HG03025 (cell line): ENCODE measurements at regions not wholly inside any gene's neighbourhood (a gene's known extent, or its start where the extent isn't known, plus 50 kb on each side); places are given as distances from the start of the nearest gene placed in this dataset.
"Not testable (repeated sequence)": the region's sequence is repeated elsewhere in the genome, so short reads cannot be mapped to it uniquely, and the experiment has no call there.

Experiments used
- ATAC-seq: cut with Tn5 transposase; IDR thresholded peaks from one replicate; pipeline ENCODE4 v1.9.1; 2021; ENCODE audit warnings: mild to moderate bottlenecking, moderate library complexity; ENCODE audit not compliant: unreplicated experiment, low FRiP score

GRCh38 chr16:29250469-29250868 lies 156.0 kb downstream of the NPIPB11 start:
- ATAC-seq = not testable (repeated sequence)

DNA sequence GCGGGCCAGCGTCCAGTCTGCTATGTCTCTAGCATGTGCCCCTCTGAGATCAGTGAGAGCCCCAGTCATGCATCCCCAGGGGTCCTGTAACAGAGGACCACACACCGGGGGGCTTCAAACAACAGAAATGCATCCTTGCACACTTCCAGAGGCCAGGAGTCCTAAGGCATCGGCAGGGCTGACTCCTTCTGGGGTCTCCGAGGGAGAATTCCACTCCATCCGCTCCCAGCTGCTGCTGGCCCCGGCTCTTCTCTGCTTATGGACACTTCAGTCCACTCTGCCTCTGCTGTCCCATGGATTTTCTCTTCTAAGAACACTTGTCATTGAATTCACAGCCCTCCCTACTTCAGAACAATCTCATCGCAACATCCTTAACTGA lies 157.6 kb downstream of the NPIPB11 start:
- ATAC-seq = not testable (repeated sequence)

DNA sequence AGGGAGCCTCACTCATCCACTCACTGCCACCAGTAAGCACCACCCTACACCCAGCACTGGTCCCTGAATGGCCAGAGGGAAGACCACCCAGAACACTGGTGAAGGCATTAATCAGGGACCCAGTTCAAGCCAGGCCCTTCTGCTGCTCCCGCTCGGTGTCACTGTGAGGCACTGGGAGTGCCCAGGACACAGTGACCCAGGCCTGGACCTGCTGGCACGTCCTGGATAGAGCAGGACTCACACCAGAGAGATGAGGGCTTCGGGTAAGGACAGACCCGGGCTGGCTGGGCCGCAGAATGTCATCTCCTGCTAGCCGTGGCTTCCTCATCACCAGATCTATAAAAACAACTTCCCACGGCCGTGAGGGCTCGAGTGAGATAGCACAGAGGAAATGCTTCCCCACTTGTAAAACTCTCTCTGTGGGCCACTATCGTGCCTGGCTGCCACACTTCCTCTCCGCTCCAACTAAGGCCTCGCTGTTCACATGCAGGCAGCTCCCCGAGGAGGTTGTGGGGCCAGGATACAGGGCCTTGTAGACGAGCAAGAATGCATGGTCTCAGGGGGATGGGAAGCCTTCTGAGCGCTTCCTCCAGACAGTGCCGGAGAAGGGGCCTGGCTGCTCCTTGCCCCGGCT lies 158.1 kb downstream of the NPIPB11 start:
- not testable (repeated sequence) for ATAC-seq

GRCh38 chr16:29246091-29246490 lies 160.4 kb downstream of the NPIPB11 start:
- not testable (repeated sequence) for ATAC-seq

- ATAC-seq = no peak
These were observed 168.5 kb downstream of the NPIPB11 start for GRCh38 chr16:29237971-29238370.

GRCh38 chr16:29237495-29237894 lies 169.0 kb downstream of the NPIPB11 start:
- ATAC-seq = not testable (repeated sequence)

DNA sequence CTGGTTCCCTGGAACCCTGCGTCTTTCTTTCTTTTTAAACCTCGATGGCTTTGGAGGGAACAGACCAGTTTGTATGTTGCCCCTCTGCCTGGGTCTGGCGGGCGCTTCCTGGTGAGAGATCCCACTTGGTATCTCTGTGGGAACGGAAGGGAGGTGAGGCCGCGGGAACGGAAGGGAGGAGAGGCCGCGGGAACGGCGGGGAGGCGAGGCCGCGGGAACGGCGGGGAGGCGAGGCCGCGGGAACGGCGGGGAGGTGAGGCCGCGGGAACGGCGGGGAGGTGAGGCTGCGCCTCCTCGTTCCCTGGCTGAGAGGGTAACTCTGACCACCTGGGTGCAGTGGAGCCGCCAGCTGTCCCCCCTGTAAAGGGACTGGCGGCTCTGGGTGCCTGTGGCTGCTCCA lies 169.5 kb downstream of the NPIPB11 start:
- ATAC-seq = not testable (repeated sequence)

- not testable (repeated sequence) for ATAC-seq
These were observed 170.6 kb downstream of the NPIPB11 start for GRCh38 chr16:29235836-29236370.

- ATAC-seq = not testable (repeated sequence)
These were observed 171.8 kb downstream of the NPIPB11 start for GRCh38 chr16:29234536-29235275.

GRCh38 chr16:29233705-29234404 lies 172.7 kb downstream of the NPIPB11 start:
- not testable (repeated sequence) for ATAC-seq

DNA sequence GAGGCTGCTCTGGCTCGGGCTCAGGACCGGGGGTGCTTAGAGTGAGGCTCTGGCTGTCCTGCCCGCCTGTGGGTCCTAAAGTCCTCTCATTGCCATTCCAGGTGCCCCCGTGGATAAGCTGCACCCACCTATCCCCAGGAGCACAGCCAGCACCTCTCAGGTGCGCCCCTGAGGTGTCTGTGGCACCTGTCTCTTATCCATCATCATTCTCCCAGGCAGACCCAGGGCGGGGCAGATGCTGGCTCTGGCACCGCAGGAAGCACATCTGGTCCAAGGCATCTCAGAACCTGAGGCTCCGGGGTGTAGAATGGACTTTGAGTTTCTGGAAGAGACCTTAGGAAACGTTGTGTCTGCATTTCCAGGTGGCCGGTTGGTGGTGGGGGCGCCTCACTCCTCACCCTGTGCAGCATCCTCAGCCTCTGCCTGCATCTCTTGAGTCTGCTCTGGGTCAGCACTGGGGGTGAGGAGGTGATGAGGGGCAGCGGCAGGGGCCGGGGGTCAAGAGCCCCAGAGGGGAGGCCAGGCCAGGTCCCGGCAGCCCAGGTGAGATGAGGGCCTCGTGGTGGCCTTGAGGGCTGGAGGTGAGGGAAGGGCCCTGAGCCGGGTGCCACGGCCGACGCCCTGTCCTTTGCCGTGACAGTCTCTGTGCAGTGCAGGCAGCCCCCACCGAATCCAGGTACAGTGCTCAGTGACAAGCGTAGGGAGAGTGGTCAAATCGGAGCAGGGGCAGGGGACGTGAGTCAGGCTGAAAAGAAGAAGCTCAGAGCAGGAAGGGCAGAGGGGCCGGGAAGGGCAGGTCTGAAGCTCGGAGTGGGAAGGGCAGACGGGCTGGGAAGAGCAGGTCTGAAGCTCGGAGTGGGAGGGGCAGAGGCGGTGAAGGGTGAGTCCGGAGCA lies 173.5 kb downstream of the NPIPB11 start:
- ATAC-seq = no peak

DNA sequence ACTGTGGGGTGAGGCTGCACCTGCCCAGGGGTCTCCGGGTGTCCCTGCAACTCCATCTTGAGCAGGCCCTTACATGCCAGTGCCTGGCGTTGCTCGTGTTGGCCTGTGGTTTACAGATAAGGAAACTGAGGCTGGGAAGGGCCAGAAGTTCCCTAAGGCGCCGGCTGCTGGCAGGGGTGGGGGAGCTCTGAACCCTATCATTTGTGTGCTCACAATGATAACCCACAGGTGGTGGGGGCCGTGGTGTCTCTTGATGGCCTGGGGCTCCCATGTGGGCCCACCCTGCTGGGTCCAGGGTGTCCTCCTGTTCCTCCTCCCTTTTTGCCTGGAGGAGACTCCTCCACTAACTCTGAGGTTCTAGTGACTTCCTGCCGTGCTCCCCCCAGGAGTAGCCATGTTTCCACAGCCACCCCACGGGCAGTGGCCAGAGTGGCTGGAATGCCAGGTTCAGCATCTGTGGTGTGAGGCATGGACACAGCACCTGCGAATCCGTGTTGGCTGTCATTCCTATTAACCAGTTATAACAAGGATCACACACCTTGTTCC lies 174.3 kb downstream of the NPIPB11 start:
- not testable (repeated sequence) for ATAC-seq

GRCh38 chr16:29231244-29231643 lies 175.3 kb downstream of the NPIPB11 start:
- no peak for ATAC-seq

DNA sequence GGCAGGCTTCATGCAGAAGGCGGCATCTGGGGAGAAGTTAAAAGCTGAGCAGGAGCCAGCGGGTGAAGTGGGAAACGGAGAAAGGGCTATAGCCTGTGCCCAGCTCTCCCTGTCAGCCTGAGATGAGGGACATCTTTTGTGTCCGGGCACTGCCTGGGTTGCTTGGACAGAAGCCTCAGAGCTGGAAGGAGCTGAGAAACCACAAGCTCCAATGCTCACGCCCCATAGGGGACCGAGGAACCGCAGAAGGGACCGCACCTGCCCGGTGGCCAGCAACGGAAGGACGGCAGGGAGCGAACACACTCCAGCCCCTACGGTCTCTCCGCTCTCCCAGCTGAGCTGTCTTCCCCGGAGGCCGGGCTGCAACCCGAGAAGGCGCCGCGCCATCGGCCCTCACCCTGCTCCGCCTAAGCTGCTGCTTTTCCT lies 175.8 kb downstream of the NPIPB11 start:
- no peak for ATAC-seq

DNA sequence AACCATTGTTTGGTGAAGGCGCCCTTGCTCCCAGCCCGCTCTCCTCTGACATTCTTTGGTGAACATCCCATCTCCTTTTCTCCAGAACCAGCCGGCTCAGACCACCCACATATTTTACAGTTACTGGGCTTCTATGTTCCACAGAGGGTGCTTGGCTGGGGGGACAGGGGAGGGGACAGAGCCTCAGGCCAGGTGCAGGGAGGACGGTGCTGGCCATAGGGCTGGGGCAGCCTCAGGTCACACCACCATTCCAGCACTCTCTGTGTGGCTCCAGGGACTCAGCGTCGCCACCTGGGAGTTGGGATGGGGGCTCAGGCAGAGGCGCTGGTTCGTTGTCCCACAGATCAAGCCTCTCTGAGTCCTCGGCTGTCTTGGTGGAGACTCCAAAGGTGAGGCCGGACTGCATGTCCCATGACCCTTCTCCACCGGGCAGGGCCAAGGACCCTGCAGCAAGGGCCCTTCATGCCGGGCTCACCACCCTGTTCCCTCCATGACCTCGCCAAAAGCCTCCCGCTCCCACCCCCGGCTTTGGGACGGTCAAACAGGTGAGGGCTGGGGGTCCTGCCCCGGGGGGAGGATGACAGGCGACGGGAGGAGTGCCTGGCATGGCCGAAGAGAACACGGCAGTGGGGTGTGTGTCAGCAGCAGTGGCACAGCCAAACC lies 176.4 kb downstream of the NPIPB11 start:
- ATAC-seq = not testable (repeated sequence)

- not testable (repeated sequence) for ATAC-seq
These were observed 176.9 kb downstream of the NPIPB11 start for GRCh38 chr16:29229616-29230005.

DNA sequence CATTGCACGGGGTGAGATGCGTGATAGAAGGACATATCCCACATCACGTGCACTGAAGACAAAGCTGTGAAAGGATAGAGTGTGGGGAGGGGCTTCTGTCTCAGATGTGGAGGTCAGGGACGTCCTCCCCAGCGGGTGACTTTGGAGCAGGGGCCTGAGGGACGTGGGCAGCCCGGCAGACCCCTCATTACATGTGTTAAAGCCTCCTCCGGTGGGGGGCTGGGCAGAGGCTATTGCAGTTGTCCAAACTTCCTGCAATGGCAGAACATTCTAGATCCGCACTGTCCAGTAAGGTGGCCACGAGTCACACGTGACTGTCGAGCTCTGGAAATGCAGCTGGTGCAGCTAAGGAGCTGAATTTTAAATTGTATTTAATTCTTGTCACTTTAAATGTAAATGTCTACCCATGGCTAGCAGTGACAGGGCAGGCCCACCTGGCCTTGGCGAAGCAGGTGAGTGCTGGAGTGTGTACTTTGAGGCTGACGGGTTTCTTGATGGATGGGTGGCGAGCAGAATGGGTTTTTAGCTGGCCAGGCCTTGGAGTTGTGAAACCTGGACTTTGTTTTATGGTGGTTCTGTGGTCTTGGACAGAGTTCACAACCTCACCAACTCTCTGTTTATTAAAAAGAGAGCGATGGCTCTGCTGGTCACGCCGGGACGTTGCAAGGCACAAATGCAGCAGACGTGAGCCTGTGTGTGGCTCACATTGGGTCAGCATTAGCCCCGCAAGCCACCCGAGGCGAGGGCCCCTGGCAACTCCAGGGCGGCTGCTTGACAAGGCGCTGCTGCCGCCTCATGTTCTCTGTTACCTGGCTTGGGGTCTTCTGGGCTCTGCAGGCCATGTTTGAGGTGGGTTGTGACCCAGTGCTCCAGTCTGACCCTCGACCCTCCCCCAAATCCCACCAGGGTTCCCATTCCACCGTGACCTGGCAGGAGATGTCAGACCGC lies 177.6 kb downstream of the NPIPB11 start:
- ATAC-seq = not testable (repeated sequence)
